ENCODE measurements at regions not wholly inside any gene's neighbourhood (a gene's known extent, or its start where the extent isn't known, plus 50 kb on each side); places are given as distances from the start of the nearest gene placed in this dataset.

DNA sequence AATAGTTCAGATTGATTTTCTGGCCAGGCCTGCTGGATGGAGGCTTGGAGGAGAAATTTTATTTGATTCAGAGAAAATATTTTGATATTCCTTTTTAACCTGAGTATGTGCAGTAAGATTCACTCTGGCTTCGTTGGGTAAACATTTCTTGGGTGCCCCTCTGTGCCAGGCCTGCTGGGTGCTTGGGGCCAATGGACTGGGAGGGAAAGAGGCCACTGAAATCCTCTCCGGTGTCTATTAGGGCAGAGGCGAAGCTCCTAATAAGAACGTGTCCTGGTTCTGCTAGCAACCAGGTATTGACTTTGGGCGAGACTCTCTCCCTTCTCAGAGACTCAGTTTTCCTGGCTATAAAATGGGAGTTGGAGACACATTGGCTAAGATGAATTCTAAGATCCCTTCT is 122.5 kb downstream of the CYLD start:
- Histone ChIP-seq H3K9me2 (no peaks in the 10 kb centered on the region), H3F3A (replicated peaks; ENCODE audit: insufficient read depth) (peaks cover 5% of the 10 kb centered on the region), H3K4me3 (ENCODE audit: low read depth in 2 of 2, low read length in 1 of 2) (no peak overlapping the region), H3K4me2 (no peak overlapping the region), H3K9ac (no peak overlapping the region), H4K20me1 (ENCODE audit: insufficient read depth) (no peaks in the 10 kb centered on the region), H3K27ac (ENCODE audit: low read depth in 2 of 2, low read length in 1 of 2) (no peak overlapping the region), H3K27me3 (ENCODE audit: insufficient read depth) (no peaks in the 10 kb centered on the region), H2AFZ (ENCODE audit: low read depth) (no peak overlapping the region), H3K36me3 (replicated peaks in 1 of 2; ENCODE audit: control insufficient read depth in 1 of 2, insufficient read depth in 2 of 2, low read length in 1 of 2) (no peaks in the 10 kb centered on the region), H3K4me1 (ENCODE audit: control insufficient read depth in 1 of 2, insufficient read depth in 2 of 2, low read depth in 1 of 2, low read length in 1 of 2) (peaks cover 0 to 15% of the 10 kb centered on the region in 2 experiments; a peak in 2 of 4 replicates), H3K79me2 (ENCODE audit: insufficient read depth) (no peaks in the 10 kb centered on the region), H3K9me3 (no peaks in the 10 kb centered on the region)
- CTCF ChIA-PET: no interaction called here
- POLR2A ChIA-PET: no interaction called here
- no peak for TF ChIP-seq POLR2AphosphoS5 (IDR thresholded peaks at IDR 0.05; ENCODE audit: low read depth, low read length)
- no peak for TF ChIP-seq FOXJ3 (CRISPR knock-in tag; IDR thresholded peaks at IDR 0.05)
- no peak for TF ChIP-seq TAF1 (IDR thresholded peaks at IDR 0.05; ENCODE audit: borderline replicate concordance, low read depth, low read length)
- TF ChIP-seq YY1 (IDR thresholded peaks at IDR 0.05; ENCODE audit: low read depth): no peak
- no peak for TF ChIP-seq CHD2 (IDR thresholded peaks at IDR 0.05; ENCODE audit: low read length, partially characterized antibody)
- TF ChIP-seq, protein P1, sequence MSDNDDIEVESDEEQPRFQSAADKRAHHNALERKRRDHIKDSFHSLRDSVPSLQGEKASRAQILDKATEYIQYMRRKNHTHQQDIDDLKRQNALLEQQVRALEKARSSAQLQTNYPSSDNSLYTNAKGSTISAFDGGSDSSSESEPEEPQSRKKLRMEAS (IDR thresholded peaks at IDR 0.05; ENCODE audit: low read depth): no peak
- no peak for TF ChIP-seq MEF2A (IDR thresholded peaks at IDR 0.05; ENCODE audit: borderline replicate concordance, low read depth)
- no peak for TF ChIP-seq RXRA (IDR thresholded peaks at IDR 0.05; ENCODE audit: borderline replicate concordance, low read depth)
- no peak for TF ChIP-seq GABPA (IDR thresholded peaks at IDR 0.05; ENCODE audit: low read depth)
- TF ChIP-seq, protein P2, sequence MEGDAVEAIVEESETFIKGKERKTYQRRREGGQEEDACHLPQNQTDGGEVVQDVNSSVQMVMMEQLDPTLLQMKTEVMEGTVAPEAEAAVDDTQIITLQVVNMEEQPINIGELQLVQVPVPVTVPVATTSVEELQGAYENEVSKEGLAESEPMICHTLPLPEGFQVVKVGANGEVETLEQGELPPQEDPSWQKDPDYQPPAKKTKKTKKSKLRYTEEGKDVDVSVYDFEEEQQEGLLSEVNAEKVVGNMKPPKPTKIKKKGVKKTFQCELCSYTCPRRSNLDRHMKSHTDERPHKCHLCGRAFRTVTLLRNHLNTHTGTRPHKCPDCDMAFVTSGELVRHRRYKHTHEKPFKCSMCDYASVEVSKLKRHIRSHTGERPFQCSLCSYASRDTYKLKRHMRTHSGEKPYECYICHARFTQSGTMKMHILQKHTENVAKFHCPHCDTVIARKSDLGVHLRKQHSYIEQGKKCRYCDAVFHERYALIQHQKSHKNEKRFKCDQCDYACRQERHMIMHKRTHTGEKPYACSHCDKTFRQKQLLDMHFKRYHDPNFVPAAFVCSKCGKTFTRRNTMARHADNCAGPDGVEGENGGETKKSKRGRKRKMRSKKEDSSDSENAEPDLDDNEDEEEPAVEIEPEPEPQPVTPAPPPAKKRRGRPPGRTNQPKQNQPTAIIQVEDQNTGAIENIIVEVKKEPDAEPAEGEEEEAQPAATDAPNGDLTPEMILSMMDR (IDR thresholded peaks at IDR 0.05): no peak
- no peak for TF ChIP-seq EZH2phosphoT487 (IDR thresholded peaks at IDR 0.05; ENCODE audit: borderline replicate concordance, low read depth)
- TF ChIP-seq SMC3 (IDR thresholded peaks at IDR 0.05; ENCODE audit: low read depth, low read length): no peak
- no peak for TF ChIP-seq JUND (IDR thresholded peaks at IDR 0.05)
- TF ChIP-seq SIN3A (IDR thresholded peaks at IDR 0.05; ENCODE audit: borderline replicate concordance, low read depth, low read length): no peak
- no peak for TF ChIP-seq FOSL2 (IDR thresholded peaks at IDR 0.05; ENCODE audit: borderline replicate concordance, low read depth)
- TF ChIP-seq TEAD4 (IDR thresholded peaks at IDR 0.05; ENCODE audit: borderline replicate concordance, insufficient read depth): no peak
- no peak for TF ChIP-seq NFIC (IDR thresholded peaks at IDR 0.05; ENCODE audit: borderline replicate concordance)
- TF ChIP-seq, protein P3, sequence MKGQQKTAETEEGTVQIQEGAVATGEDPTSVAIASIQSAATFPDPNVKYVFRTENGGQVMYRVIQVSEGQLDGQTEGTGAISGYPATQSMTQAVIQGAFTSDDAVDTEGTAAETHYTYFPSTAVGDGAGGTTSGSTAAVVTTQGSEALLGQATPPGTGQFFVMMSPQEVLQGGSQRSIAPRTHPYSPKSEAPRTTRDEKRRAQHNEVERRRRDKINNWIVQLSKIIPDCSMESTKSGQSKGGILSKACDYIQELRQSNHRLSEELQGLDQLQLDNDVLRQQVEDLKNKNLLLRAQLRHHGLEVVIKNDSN (IDR thresholded peaks at IDR 0.05; ENCODE audit: borderline replicate concordance, low read depth): no peak
- 67% methylated on average over 5 of the region's 5 CpGs for WGBS (ENCODE audit: low lambda C conversion rate)
- no peak for DNase-seq

All from SK-N-SH (cell line).